ENCODE measurements at regions not wholly inside any gene's neighbourhood (a gene's known extent, or its start where the extent isn't known, plus 50 kb on each side); places are given as distances from the start of the nearest gene placed in this dataset.
A peak's percentile ranks its signal among the peaks of the same experiment; 100 is the strongest.

DNA sequence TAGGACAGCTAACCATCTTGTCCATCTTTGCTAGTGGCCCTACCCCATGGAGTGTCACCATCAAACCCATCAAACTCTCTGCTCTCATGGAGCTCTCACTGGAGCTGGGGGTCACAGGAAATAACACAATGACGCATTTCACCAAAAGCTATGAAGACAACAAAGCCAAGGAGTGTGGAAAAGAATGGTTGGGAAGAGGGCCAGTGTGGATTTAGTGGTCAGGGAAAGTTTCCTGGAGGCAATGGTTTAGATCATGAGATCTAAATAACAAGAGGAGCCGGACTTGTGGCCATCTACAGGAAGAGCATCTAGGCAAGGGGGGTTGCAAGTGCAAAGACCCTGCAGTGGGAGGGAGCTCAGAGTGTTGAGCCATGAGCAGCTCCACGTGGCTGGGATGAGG, 189.5 kb downstream of the BMP7 start:
- no peak for DNase-seq (ENCODE audit: low read depth in 2 of 2)

DNA sequence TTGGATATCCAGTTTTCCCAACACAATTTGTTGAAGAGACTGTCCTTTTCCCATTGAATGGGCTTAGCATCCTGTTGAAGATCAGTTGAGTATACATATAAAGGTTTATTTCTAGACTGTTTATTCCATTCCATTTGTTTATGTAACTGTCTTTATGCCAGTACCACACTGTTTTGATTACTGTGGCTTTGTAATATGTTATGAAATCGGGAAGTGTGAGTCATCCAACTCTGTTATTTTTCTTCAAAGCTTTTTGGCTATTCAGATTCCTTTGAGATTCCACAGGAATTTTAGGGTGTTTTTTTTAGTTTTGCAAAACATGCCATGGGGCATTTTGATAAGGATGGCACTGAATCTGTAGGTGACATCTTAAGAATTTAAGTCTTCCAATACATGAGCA, 188.3 kb downstream of the BMP7 start:
- DNase-seq (ENCODE audit: low read depth in 2 of 2): no peak

DNA sequence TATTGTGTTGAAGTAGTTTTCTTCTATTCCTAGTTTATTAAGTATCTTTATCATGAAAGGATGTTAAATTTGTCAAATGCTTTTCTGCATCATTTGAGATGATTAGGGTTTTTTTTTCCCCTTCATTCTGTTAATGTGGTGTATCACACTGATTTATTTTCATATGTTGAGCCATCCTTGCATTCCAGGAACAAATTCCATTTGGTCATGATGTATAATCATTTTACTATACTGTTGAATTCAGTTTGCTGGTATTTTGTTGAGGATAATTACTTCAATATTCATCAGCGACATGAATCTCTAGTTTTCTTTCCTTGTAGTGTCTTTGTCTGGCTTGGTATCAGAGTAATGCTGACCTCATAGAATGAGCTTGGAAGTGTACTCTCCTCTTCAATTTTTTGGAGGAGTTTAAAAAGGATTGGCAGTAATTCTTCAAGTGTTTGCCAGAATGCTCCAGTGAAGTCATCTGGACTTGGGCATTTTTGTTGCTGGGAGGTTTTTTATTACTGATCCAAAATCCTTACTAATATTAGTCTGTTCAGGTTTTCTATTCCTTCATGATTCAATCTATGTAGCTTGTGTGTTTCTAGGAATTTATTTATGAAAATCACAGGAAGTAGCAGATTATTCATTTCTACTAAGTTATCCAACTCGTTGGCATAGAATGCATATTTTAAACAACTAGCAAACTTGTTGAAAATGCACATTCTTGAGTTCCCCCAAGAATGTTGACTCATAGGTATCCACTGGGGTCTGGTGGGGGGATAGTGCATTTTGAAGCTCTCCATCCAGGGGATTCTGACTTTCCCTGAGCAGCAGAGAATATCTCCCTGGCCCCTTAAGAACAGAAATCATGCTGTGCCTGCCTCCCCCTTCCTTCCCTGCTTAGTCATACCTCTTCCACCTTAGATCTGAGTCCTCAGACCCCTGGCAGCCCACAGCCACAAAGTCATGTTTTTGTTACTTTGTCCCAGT, 187.1 kb downstream of the BMP7 start:
- DNase-seq (ENCODE audit: low read depth in 2 of 2): no peak

DNA sequence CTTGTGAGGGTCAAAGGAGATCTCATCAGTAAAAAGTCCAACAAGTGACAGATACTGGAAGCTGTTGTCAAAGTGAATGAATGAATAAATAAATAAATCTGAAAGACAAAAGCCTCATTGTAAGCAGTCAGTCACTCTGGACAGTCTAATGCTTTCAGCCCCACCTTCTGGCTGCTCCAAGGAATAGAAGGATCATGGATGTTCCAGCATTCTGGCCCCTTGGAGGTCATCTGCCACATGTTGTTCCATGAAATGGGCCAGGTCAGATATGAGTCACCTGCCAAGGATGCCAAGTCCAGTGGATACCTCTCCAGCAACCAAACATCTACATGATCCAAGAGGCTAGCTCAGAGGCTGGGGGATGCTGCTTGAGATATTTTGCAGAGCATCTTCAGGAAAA, 185.6 kb downstream of the BMP7 start:
- no peak for DNase-seq (ENCODE audit: low read depth in 2 of 2)

- DNase-seq (ENCODE audit: low read depth in 2 of 2): no peak
These were observed 184.0 kb downstream of the BMP7 start for GRCh38 chr20:57082357-57082945.

DNA sequence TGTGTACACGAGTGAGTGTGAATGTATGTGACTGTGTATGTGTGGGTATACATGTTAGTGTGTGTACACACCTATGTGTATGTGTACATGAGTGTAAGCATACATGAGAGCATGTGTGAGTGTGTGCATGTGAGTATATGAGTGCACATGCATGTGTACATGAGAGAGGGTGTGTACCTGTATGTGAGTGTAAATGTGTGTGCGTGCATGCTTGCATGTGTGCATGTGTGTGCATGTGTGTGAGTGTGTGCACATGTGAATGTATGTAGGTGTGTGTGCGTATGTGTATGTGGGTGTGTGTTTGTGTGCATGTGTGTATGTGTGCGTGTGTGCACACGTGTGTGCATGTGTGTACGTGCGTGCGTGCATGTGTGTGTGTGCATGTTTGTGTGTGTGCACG, 183.4 kb downstream of the BMP7 start:
- no peak for DNase-seq (ENCODE audit: low read depth in 2 of 2)

GRCh38 chr20:57086066-57086465, 180.4 kb downstream of the BMP7 start:
- DNase-seq (ENCODE audit: low read depth in 2 of 2): no peak

DNA sequence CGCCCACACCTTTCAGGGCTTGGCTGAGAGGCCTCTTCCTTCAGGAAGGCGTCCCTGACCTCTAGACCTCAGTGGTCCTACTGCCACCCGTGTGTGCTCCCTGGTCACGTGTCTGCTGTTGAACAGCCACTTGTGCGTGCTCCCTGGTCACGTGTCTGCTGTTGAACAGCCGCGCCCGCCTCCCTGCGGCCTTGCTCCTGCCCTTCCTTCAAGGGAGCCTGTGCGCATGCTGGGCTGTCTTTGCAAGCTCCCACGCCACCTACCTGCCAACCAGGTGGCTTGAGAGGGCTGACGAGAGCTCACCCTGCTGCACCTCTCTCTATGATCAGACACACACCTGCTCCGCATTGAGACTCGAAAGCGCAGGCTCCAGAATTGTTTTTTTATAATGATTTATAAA, 179.3 kb downstream of the BMP7 start:
- DNase-seq (ENCODE audit: low read depth in 2 of 2): no peak

- no peak for DNase-seq (ENCODE audit: low read depth in 2 of 2)
These were observed 178.7 kb downstream of the BMP7 start for GRCh38 chr20:57087705-57088104.

GRCh38 chr20:57088436-57088835, 178.0 kb downstream of the BMP7 start:
- no peak for DNase-seq (ENCODE audit: low read depth in 2 of 2)

GRCh38 chr20:57089699-57090144, 176.7 kb downstream of the BMP7 start:
- peak in 1 of 2 donors; percentile 33 for DNase-seq (ENCODE audit: low read depth in 2 of 2)

DNA sequence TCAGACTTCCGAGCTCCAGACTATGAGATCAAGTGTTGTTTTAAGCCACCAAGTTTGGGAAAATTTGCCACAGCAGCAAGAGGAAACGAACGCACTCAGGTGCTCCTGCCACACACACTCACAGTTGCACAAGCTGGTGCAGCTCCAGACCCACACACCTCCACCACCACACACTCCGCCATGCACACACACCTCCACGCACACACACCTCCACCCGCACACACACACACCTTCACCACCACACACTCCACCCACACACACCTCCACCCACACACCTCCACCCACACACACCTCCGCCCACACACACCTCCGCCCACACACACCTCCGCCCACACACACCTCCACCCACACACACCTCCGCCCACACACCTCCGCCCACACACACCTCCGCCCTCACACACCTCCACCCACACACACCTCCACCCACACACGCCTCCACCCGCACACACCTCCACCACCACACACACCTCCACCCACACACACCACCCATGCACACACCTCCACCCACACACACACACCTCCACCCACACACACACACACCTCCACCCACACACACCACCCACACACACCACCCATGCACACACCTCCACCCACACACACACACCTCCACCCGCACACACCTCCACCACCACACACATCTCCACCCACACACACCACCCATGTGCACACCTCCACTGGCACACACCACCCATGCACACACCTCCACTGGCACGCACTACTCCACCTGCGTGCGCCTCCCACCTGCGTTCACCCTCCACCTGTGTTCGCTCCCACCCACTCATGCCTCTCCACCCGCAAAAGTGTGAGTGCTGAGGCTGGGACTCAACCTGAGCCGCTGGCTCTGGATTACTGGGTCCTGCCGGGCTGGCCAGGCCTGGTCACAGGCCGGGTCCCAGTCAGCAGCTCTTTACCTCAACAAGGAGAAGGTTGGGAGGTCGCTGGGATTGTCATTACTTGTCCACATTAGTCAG, 175.6 kb downstream of the BMP7 start:
- no peak for DNase-seq (ENCODE audit: low read depth in 2 of 2)

- no peak for DNase-seq (ENCODE audit: low read depth in 2 of 2)
These were observed 174.7 kb downstream of the BMP7 start for GRCh38 chr20:57091748-57092111.

DNA sequence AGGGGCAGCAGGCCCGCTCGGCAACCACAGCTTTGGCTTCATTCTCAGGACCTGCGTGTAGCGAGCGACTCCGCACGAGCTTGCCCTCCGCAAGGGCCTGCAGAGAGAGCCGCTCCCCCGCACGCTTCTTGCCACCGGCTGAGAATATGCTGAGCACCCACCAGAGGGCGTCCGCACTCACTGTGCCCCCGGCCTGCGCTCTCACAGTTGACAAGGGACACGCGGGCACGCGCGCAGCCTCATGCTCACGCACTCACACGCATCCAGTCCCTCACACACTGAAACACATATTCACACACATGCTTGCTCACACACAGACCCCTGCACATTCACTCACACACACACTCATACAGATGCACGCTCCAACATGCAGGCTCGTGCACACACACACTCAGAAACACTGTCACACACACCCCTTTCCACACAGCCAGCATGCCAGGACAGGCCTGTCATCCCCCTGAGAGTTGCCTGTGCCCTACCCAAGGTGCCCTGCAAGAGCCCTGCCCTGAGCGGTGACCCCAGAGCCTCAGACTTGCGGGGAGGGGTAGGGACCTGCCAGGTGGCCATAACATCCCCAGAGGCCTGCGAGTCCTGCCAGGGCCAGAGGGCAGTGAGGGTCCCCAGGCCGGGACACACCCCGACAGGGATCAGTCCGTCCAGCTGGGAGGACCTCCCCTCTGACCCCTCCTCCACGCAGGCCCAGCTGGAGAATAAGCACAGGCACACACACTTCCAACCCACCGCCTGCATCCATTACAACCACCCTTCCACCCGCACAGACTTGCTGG, 174.1 kb downstream of the BMP7 start:
- DNase-seq (ENCODE audit: low read depth in 2 of 2): peak; percentile 14 to 52

DNA sequence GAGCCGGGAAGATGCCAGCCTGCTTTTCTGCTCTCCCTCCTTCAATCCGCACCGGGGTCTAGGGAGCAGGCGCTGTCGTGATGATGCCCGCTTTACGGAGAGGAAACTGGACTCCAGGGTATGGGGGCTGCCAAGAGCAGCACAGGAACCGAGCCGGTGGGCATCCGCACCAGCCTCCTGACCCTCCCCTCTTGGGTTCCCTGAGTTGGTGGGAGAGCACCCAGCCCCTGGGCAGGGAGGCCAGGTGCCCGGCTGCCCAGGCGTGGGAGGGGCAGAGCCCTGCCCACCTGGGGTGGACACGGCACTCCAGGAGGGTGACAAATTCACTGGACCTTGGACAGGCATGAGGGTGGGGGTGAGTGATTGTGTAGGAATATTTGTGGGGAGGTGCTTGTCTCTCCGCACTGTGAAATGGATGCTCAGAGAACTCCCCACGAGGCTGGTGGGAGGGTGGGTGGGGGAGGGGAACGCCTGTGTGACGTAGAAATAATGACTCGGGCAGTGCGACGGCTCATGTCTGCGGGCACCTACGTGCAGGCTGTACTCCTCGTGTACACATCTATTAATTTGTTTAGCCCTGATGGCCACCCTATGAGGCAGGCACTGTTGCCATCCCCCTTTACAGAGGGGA, 173.4 kb downstream of the BMP7 start:
- DNase-seq (ENCODE audit: low read depth in 2 of 2): no peak

- no peak for DNase-seq (ENCODE audit: low read depth in 2 of 2)
These were observed 172.7 kb downstream of the BMP7 start for GRCh38 chr20:57093766-57094165.

DNA sequence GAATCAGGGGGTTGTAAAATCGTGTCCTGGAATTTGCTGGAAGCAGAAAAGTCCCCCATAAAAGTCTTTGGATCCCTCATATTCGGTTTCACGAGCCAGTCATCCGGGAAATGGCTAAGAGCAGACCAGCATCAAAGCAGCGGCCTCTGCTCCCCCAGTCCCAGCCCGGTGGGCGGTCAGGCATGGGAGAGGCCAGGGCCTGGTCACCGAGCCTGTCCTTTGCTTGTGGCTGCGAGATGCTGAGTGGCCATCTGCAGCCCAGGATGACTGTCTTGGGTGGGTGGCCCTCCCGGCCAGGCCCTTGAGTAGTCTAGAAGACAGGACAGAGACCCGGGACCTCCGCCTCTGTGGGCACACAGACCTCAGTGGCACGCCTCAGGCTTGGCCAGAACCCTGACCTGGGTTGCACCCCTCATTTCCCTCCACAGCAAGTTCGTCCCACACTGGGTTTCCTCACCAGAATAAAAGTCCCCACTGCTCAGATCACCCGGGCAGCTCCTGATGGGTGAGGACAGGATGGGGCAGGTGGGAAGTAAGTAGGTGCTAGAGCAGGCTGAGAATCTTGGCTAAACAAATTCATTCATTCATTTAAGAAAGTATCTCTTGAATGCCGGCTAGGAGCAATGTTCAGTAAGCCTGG, 172.1 kb downstream of the BMP7 start:
- no peak for DNase-seq (ENCODE audit: low read depth in 2 of 2)

DNA sequence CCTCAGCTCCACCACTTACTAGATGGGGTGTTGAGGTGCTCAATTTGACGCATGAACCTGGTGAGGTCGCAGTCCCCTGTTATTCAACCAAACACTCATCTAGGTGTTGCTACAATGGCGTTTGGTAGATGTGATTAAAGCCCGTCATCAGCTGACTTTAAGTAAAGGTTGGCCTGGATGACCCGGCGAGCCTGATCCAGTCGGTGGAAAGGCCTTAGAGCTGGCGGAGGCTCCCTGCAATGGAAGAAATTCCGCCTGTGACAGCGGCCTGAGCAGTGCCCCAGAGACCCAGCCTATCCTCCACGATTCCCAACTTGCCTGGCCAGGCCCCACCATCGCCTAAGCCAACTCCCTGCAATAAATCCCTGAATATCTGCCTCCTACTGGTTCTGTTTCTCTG, 171.4 kb downstream of the BMP7 start:
- DNase-seq (ENCODE audit: low read depth in 2 of 2): no peak

DNA sequence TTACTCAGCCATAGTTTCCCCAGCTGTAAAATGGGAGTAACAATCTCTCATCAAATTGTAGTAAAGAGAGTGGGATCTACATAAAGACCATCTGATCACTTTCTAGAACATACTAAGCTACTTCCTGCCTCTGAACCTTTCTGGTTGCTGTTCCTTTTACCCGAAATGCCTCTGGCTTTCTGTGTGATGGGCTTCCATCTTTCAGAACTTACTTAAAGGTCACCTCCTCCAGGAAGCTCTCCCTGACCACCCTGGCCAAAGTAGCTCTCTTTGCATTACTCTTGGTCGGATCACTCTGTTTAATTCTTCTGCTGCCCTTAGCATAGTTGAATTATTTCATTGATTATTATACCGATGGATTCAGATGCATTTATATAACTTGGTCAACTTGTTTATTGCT, 171.0 kb downstream of the BMP7 start:
- DNase-seq (ENCODE audit: low read depth in 2 of 2): no peak
